ENCODE measurements at regions not wholly inside any gene's neighbourhood (a gene's known extent, or its start where the extent isn't known, plus 50 kb on each side); places are given as distances from the start of the nearest gene placed in this dataset.

DNA sequence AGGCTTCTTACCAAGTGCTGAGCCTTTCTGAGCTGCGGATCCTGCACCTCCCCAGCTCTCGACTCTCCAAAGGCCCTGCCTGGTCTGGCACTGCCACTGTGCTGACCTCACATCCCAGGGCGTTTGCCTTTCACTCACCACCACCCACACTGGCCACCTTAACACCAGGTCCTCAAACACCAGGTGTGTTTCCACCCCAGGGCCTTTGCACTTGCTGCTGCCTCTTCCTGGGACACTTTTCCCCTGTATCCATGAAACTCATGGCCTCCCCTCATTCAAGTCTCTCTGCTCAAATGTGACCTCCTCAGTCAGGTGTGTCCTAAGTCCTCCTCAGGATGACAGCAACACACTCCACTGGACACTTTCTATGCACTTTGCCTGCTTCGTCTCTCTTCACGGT lies 51.4 kb upstream of the ANO1 start:
- Mint-ChIP-seq H3K27me3 (ENCODE audit: low read depth in 2 of 2) (no peaks in the 10 kb centered on the region), H3K4me3 (no peak overlapping the region), H3K36me3 (no peaks in the 10 kb centered on the region), H3K27ac (no peak overlapping the region), H3K4me1 (no peaks in the 10 kb centered on the region), H3K9me3 (no peaks in the 10 kb centered on the region)
- ATAC-seq (no peak), DNase-seq (no peak)
- Histone ChIP-seq H3K9me3 (ENCODE audit: control insufficient read depth, insufficient read depth, low read length) (no peaks in the 10 kb centered on the region), H3K27me3 (ENCODE audit: control insufficient read depth, insufficient read depth, low read length) (no peaks in the 10 kb centered on the region), H3K36me3 (ENCODE audit: control insufficient read depth, insufficient read depth, low read length) (no peaks in the 10 kb centered on the region), H3K4me3 (ENCODE audit: low read length) (no peak overlapping the region), H3K4me1 (ENCODE audit: control insufficient read depth, insufficient read depth, low read length) (no peaks in the 10 kb centered on the region), H3K27ac (ENCODE audit: low read length) (no peak overlapping the region)
- TF ChIP-seq CTCF (IDR thresholded peaks at IDR 0.05), result no peak
- 82% methylated on average over 4 of the region's 5 CpGs for WGBS (ENCODE audit: insufficient coverage)
- intact Hi-C loops (cut with micrococcal nuclease), result no loop called here

GRCh38 chr11:70027451-70027850 lies 50.7 kb upstream of the ANO1 start:
- ATAC-seq, result no peak
- H3K27ac Mint-ChIP-seq, result no peak overlapping the region
- intact Hi-C loops (cut with micrococcal nuclease), result no loop called here

GRCh38 chr11:70028147-70028855 lies 49.8 kb upstream of the ANO1 start:
- no peak for TF ChIP-seq CTCF (IDR thresholded peaks at IDR 0.05)
- Histone ChIP-seq H3K4me3 (ENCODE audit: low read length) (no peak overlapping the region), H3K27ac (ENCODE audit: low read length) (no peak overlapping the region), H3K9me3 (ENCODE audit: control insufficient read depth, insufficient read depth, low read length) (no peaks in the 10 kb centered on the region), H3K27me3 (ENCODE audit: control insufficient read depth, insufficient read depth, low read length) (no peaks in the 10 kb centered on the region), H3K36me3 (ENCODE audit: control insufficient read depth, insufficient read depth, low read length) (no peaks in the 10 kb centered on the region), H3K4me1 (ENCODE audit: control insufficient read depth, insufficient read depth, low read length) (no peaks in the 10 kb centered on the region)
- H3K9me3 Mint-ChIP-seq, result no peaks in the 10 kb centered on the region
- intact Hi-C loops (cut with micrococcal nuclease), result no loop called here
- no peaks in the 10 kb centered on the region for H3K36me3 Mint-ChIP-seq
- no peaks in the 10 kb centered on the region for H3K4me1 Mint-ChIP-seq
- H3K27ac Mint-ChIP-seq, result no peak overlapping the region
- WGBS (ENCODE audit: insufficient coverage), result 71% methylated on average over 12 of the region's 12 CpGs
- H3K27me3 Mint-ChIP-seq (ENCODE audit: low read depth in 2 of 2), result peaks cover 0 to 4% of the 10 kb centered on the region in 2 donors
- no peak overlapping the region for H3K4me3 Mint-ChIP-seq
- ATAC-seq, result no peak
- no peak for DNase-seq

More at GRCh38 chr11:70027451-70027850, 50.7 kb upstream of the ANO1 start:
- H3K4me3 Mint-ChIP-seq, result no peak overlapping the region
- Histone ChIP-seq H3K4me3 (ENCODE audit: low read length) (no peak overlapping the region), H3K27ac (ENCODE audit: low read length) (no peak overlapping the region), H3K4me1 (ENCODE audit: control insufficient read depth, insufficient read depth, low read length) (no peaks in the 10 kb centered on the region), H3K36me3 (ENCODE audit: control insufficient read depth, insufficient read depth, low read length) (no peaks in the 10 kb centered on the region), H3K27me3 (ENCODE audit: control insufficient read depth, insufficient read depth, low read length) (no peaks in the 10 kb centered on the region), H3K9me3 (ENCODE audit: control insufficient read depth, insufficient read depth, low read length) (no peaks in the 10 kb centered on the region)
- WGBS (ENCODE audit: insufficient coverage), result 75% methylated on average over 8 of the region's 8 CpGs
- no peaks in the 10 kb centered on the region for H3K9me3 Mint-ChIP-seq
- H3K36me3 Mint-ChIP-seq, result no peaks in the 10 kb centered on the region
- no peak for TF ChIP-seq CTCF (IDR thresholded peaks at IDR 0.05)
- H3K27me3 Mint-ChIP-seq (ENCODE audit: low read depth in 2 of 2), result no peaks in the 10 kb centered on the region
- no peak for DNase-seq
- H3K4me1 Mint-ChIP-seq, result no peaks in the 10 kb centered on the region

Data from natural killer cell (primary cell).